HG03025 (cell line): ENCODE measurements at regions not wholly inside any gene's neighbourhood (a gene's known extent, or its start where the extent isn't known, plus 50 kb on each side); places are given as distances from the start of the nearest gene placed in this dataset.

Experiments used
- ATAC-seq: cut with Tn5 transposase; IDR thresholded peaks from one replicate; pipeline ENCODE4 v1.9.1; 2021; ENCODE audit warnings: mild to moderate bottlenecking, moderate library complexity; ENCODE audit not compliant: unreplicated experiment, low FRiP score

DNA sequence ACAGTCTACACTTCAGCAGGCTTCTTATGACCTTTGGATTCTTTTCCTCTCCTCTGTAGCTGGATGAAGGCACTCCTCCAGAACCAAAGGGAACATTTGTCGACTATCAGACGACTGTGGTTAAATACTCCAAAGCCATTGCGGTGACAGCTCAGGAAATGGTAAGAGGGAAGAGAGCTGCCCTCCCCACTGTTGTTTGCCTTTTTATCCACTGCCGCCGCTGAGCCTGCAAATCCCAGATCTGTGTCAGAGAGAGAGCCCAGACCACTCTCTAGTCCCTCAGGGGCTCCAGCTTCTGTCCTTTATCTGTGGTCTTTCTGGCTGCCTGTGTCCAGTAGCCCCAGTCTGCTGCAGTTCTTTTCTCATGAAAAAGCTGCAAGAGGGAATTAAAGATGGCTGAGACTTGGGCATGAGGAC lies 261.5 kb upstream of the TPM1 start:
- ATAC-seq: no peak

DNA sequence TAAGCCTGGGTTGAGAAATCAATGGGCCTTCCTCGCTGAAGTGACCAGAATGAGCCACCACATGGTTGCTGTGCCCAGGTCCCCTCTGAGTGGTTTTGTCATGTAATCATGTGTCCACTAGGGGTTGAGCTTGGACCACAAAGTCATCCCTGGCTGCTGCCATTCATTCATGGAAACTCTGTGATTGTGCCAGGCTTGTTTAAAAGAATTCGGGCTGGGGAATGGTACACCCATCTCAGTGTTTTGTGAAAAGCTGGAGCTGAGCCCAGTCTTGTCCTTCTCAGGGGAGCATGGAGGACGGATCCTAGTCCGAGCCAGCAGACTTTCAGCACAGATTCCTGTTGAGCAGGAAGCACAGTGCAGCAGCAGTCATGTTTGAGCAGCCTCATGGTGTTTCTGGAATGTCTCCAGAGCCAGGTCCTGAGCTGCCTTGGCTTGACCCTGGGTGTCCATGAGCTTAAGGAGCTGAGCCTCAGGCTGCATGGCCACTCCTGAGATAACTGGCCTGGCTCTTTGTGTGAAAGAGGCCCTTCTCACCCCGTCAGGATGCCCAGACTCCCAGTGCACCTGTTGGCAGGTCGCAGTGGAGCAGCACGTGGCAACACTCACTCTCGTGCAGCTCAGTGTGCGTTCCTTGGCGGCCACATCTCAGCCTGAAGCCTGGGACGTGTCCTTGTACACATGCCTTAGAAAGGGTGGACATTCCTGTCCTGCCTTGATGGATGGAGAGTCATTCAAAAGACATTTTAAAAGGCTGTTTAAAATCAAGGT lies 260.3 kb upstream of the TPM1 start:
- ATAC-seq: no peak

DNA sequence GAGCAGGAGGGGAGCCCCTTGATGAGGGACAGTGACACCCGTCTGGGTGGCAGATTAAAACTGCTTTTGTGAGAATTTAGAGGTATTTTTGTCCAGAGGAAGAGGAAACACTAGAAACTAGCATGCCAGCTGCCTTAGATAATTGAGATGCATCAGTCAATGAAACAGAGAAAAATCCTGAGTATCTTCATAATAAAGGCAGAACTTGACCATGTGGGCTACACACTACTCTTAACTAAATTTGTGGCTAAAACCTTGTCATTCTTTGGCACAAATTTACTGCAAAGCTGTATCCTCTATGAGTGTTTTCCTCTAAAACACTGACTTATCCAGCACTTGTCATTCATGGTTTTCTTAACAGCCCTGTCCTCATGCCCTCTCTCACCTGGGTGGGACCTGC lies 259.7 kb upstream of the TPM1 start:
- no peak for ATAC-seq

DNA sequence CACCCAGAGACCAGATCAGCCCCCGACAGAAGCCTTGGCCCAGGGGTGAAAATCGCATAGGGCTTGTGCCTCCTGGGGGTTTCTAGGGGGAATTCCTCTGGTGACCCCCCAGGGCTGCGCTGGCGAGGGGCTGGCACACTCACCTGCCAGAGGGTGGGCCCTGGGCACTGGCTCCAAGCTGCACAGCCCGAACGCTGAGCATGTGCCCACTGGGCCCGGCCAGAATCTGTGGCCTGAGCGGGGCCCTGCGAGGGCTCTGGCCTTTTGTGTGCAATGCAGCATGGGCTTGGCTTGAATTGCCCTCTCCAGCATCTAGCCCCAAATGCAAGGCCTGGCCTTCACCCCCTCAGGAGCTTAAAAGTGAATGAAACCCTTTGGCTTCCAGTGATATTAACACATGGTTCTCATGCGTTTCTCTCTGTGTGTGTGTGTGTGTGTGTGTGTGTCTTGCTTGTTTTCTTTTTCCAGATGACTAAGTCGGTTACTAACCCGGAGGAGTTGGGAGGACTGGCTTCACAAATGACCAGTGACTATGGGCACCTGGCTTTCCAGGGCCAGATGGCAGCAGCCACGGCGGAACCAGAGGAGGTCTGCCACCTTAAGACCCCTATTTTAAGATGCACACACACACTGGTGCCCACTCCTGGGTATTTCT lies 259.1 kb upstream of the TPM1 start:
- no peak for ATAC-seq

DNA sequence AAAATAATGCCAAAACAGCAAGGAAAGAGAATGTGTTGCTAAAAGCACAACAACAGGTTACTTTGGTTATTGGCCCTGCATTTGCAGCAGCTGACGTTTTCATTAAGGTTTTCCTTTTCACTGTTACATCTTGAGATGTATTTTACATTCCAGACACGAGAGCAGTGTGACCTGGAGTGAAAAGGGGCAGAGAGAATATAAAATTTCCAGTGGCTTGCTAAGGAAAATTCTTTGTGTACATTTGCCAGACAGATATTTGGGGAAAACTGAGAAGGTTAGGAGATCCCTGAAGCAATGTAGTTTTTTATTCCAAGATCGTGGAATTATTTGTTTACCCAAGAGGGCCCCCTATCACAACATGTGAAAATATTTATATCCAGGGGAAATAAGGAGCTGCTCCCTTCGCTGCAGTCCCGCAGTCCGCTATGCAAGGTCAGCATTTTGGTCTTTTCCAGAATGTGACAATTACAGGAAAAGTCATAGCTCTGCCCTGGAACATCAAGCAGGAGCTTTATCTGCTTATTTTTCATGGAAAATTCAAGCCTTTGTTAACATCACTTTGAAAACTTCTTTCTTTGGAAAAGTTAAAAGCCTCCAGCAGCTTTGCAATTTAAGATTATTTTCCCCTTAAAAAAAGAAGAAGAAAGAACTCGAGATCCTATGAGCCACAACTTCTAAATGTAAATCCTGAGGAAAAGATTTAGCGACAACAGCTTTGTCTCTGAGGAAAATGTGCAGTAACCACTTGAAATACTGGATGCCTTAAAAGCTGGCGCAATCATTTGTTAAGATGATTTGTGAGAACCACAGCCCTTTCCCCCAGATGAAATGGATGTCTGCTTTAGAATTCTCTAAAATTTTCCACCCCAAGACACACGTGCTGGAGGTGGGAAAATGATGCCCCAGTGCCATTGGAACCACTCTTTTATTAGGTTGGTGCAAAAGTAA lies 256.4 kb upstream of the TPM1 start:
- no peak for ATAC-seq

DNA sequence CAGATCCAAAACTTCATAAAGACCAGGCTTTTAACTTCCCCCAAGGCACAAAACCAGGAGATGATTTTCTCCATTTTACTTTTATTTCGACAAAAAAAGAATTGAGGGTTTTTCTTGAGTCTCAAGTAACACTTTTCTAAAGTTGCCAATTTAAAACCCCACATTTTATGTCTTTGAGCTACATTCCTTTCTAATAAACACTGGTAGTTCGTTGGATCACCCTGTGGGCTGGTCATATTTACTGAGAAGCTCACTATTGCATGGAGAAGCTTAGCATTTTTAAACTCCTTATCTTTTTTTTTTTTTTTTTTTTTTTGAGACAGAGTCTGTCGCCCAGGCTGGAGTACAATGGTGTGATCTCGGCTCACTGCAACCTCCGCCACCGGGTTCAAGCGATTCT lies 255.1 kb upstream of the TPM1 start:
- no peak for ATAC-seq

DNA sequence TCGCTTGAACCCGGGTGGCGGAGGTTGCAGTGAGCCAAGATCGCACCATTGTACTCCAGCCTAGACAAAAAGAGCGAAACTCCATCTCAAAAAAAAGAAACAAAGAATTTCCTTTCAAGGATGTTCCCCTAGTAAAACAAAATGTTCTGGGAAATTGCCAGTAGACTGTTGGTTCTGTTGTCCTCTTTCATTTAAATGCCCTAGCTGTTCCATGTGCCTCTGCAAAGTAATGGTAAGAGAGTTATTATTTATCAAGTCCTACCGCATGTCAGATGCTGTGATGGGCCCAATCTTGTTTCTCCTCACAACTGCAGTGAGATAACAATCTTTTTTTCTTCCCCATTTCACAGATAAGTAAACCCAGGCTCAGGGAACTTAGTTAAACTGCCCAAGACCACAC lies 254.3 kb upstream of the TPM1 start:
- ATAC-seq: no peak

DNA sequence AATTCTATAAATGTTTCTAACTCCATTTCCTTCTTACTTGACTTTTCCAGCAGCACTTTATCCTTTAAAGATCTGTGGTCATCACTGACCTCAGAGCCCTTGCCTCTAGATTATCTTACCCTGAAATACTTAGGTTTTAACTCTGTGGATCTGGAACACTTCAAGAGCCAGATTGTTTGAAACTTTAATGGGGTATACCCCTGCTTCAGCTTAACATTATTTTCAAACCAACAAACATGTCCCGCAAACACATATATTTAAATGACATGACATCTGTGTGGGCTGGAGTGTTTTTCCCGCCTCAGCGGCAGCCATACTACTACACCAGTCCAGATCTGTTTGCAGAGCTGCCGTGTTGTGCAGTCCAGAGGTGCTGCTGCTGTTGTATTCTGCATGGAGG lies 252.0 kb upstream of the TPM1 start:
- ATAC-seq: no peak

DNA sequence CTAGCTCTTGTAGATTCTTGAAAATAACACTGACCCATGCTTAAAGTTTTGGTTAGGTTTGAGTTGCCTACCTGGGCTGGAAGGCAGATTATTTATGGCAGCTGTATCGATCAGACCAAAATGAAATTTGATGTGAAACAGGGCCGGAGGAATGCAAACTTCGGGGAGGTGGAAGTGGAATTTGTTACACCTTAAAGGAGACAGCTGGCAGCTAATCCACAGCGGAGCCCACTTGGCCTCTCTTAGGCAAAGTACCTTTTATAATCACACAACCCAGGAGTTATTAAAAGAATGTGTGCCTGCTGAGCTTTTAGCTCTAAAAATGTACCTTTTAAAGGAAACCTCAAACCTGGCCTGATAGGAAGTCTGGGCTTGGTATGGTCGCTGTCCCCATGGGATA lies 250.9 kb upstream of the TPM1 start:
- ATAC-seq: no peak

DNA sequence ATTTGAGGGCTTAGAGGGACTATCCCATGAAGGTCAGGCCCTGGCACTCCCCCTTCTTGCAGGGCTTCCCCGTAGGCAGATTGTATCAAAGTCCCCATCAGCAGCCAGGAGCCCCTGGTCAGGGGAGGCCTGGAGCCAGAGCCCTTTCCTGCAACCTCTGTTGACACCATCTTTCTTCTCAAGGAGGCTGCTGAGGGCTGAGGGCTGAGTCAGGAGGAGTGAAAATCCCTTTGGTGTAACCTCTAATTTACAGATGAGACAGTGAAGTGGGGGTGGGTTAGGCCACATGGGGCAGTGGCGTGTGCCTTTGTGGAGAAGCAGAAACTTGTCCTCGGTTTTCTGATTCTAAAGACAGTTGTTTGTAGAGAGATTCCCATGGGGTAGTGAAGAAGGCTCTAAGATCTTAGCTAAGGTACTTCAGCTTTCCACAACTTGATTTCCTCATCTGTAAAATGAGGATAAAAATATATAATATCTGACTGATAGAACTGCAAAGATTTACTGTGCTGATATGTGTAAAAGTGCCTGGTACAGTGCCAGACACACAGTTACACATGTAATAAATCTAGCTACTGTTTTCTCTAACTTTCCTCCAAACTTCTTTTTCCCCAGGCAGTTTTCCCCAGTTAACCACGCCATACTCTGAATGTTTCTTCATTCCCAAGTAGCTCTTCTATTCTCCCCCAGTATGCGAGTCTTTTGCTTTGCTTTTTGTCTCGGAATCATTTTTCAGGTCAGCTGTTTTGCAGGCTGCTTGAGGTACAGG lies 249.4 kb upstream of the TPM1 start:
- ATAC-seq: no peak

DNA sequence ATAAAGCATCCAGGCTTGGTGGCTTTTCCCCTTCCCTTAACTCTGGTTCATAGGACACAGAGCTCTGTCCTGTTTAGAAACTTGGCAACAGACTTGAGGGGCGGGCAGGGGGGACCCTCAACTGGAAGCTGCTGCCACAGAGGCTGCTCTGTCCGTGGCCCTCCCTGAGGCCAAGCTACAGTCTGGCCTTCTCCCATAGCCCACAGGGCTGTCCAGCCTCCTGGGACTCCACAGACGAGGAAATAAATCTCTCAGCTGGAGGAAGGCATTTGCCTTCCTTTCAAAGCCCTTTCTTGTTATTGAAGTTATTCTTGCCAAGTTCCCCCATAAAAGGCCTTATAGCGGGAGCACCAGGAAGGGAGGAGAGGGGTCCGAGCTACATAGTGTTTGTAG lies 248.8 kb upstream of the TPM1 start:
- ATAC-seq: no peak

DNA sequence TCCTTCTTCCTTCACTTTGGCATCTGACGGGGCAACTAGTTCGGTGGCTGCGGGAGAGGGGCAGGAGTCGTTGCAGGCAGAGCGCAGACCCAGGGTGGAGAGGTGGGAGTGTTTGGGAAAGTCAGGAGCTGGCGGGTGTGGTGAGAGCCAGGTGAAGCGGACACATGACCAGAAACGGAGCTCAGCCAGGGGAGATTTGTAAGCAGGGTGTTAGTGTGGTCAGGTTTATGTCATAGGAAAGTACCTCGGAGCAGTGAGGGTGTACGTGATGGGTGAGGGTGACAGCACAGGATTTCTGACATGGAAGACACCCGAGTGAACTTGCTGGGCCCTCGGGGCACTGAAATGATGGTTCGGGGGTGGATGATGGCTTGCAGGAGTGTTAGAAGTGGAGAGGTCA lies 247.4 kb upstream of the TPM1 start:
- ATAC-seq: no peak

DNA sequence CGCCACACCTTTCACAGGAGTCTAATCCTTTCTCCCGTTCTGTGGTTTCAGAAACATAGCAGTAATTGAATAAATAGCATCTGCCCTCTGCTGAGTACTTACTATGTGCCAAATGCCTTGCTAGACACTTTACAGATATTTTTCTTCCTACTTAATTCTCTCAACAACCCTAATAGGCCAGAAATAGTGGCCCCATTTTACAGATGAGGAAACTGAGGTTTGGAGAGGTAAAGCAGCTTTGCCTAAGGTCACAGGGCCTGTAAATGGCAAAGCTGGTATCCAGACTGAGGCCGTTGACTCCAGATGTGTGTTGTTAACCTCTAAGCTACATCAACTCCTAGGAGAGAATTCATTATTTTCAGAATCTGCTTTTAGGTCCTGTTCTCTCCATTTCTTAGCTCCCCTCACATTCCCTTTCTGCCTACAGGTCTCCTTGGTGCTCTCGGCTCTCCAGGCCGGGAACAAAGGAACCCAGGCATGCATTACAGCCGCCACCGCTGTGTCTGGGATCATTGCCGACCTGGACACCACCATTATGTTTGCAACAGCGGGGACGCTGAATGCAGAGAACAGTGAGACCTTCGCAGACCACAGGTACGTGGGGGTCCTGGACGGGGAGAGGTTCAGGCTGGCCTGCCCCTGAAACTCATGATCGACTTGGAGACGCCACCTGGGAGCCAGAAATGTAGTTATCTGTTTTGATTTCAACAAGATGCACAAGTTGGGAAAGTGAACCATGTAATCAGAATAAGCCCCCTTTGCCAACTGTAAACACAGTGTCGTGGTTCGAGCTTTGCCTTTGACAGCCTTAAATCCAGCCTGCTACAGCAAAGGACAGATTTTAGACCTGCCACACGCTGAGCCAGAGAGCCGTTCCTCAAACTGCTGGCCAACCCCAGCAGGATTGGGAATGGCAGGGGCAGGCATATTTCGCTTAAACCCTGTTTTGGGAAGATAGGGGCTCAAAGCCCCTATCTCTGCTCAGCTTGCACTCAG lies 246.5 kb upstream of the TPM1 start:
- no peak for ATAC-seq

DNA sequence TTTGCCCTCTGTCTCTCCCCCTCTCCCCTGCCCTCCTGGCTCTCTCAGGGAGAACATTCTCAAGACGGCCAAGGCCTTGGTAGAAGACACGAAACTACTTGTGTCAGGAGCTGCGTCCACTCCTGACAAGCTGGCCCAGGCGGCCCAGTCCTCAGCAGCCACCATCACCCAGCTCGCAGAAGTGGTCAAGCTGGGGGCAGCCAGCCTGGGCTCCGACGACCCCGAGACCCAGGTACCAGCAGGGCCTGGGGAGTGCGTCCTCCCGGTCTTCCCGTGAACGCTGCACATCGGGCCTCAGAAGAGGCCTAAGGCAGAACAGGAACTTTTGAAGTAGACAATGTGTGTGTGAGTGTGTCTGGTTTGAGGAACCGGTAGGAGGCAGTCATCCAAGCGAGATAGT lies 245.4 kb upstream of the TPM1 start:
- ATAC-seq: no peak

DNA sequence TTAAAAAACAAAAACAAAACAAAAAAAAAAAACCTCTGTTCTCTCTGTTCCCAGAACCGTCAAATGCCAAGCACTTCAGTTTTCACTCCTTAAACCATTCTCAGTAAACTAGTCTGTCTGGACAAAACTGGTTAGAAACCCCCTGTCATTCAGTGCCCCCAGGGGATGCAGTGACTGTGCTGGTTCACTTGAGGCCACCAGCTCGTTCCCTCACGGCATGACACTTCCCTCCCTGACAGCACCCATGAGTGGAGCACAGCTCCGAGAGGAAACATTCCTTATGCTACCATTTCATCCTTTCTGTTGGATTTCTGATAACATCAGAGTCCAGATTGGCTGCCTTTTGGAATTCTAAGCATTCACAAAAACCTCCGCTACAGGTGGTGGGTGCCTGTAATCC lies 244.0 kb upstream of the TPM1 start:
- ATAC-seq: no peak

DNA sequence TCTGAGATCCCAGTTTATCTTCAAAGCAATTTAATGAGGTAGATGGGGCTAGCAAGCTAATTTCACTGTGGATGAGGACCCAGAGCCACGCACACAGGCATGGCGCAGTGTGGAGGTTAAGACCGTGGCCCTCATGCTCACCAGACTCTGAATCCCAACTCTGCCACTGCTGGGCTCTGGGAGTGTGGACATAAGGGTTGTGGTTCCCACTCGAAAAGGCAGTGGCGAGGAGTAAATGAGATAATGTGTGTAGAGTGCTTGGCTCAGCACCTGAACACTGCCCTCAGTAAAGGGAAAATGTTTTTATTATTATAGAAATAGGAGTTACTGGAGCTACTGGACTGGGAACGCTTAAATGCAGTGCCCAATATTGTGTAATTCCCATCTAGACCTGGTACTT lies 243.5 kb upstream of the TPM1 start:
- no peak for ATAC-seq

DNA sequence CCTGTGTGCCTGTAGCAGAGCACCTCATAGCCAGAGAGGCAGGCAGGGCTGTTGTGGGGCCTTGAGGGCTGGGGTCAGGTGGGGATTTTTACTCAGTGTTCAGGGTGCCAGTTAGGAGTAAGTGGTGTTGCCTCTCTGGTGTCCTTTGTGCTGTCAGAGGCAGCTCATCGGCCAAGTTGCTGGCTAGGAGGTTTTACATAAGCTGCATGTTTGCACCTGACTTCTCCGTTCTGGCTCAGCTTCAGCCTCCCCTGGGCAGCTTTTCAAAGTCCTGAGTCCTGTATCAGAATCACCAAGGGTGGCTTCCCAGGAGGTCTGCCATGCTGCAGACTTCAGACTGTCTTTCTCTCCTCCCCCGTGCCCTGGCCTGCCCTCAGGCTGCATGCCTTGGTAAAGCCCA lies 242.6 kb upstream of the TPM1 start:
- no peak for ATAC-seq

DNA sequence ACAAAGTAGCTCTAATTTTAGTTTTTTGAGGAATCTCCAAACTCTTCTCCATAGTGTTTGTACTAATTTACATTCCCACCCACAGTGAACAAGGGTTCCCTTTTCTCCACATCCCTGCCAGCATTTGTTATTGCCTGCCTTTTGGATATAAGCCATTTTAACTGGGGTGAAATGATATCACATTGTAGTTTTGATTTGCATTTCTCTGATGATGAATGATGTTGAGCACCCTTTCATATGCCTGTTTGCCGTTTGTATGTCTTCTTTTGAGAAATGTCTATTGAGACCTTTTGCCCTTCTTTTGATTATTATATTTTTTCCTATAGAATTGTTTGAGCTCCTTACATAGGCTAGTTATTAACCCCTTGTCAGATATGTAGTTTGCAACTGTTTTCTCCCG lies 239.9 kb upstream of the TPM1 start:
- ATAC-seq: no peak

DNA sequence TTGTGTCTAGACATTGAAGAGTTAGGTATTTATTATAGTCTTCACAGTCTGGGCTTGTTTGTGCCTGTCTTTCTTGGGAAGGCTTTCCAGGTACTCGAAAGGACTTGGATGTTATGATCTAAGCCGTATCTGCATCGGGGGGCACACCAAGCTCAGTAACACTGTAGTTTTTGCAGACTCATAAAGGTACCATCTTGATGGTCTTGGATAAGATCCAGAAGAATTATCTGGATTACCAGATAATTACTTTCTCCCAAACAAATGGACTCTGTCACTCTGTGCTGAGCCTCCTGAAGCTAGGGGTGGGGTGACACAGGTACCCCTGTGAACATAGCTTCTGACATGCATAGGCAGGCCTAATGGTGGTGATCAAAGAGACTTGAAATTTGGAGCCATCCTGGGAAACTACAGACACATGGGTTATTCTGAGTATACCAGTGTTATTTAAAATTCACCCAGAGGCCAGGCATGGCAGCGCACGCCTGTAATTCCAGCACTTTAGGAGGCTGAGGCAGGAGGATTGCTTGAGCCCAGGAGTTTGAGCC lies 238.6 kb upstream of the TPM1 start:
- ATAC-seq: no peak
